ENCODE measurements at regions not wholly inside any gene's neighbourhood (a gene's known extent, or its start where the extent isn't known, plus 50 kb on each side); places are given as distances from the start of the nearest gene placed in this dataset.

GRCh38 chr3:105197863-105198262, 168.8 kb upstream of the ALCAM start:
- DNase-seq = no peak

- no peak for DNase-seq
These were observed 167.5 kb upstream of the ALCAM start for GRCh38 chr3:105199217-105199616.

- no peak for DNase-seq
These were observed 156.6 kb upstream of the ALCAM start for GRCh38 chr3:105210141-105210540.

- no peak for DNase-seq
These were observed 152.1 kb upstream of the ALCAM start for GRCh38 chr3:105214590-105214989.

- no peak for DNase-seq
These were observed 144.1 kb upstream of the ALCAM start for GRCh38 chr3:105222568-105223093.

GRCh38 chr3:105223815-105224214, 142.9 kb upstream of the ALCAM start:
- DNase-seq = no peak

GRCh38 chr3:105228696-105229095, 138.0 kb upstream of the ALCAM start:
- DNase-seq = no peak

GRCh38 chr3:105232553-105232952, 134.2 kb upstream of the ALCAM start:
- no peak for DNase-seq

DNA sequence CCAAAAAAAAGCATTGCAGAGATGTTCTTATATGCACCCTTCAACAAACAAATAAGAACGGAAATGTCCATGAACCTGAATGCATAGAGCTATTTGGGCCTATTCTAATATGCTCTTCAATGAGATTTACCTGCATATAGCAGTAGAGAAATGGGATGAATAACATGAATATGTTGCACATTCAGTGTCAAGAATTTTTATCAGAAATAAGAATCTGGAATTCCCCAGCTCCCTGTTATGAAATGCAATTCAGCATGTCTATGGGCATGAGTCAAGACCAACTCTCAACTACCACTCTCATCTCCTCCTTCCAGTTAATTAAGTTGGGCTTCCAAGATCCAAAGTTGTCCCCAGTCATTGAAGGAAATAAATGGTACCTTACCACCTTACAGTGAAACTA, 133.7 kb upstream of the ALCAM start:
- no peak for DNase-seq

DNA sequence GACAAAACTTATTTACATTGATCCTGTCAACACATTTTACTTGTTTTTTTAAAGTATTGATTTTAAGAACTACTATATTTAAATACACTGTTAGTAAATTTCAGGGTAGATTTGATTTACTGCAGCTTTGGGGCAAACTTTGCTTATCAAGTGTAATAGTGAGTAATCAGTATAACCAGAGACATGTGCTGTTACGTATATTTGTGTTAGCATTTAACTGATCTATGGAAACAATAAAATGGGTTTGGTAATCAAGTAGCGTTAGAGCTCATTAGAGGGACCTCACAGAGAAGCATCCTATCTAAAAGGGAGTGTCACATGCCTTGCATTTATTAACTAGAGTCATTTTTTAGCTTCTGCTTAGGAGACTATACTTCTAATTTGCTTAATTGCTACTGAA, 131.5 kb upstream of the ALCAM start:
- no peak for DNase-seq

DNA sequence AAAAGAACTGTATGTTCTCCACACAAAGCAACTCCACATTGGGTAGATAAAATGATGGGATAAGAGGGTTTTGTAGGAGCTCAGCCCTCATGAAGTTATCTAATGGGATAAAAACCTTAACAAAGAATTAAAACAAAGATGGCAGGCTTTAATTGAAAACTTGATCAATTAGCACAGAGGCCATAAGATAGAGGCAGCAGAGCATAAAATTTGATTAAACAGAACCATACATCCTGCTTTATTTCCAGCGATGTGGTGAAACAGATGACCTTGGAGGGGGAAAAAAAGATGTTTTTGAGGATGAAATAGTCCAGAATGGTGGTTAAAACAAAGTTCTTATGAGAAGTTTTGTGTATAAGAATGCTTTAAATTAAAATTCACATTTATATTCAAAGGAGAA, 130.9 kb upstream of the ALCAM start:
- DNase-seq = no peak

DNA sequence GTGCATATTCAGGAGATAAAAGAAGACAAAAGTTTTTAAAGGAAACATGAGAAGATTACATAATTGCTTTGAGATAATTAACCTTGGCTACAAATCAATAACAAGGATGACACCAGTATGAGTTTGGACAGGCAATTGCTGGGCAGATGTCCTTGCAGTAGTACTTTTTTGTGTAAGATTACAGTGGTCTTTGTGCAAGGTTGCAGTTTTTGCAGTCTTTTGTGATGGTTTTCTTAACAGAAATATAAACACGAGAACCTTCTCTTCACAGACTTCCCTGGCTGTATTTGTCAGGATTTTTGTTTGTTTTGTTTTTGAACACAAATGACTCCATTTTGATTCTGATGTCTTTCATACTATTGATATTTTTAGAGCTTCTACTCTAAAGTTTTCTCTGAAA, 128.3 kb upstream of the ALCAM start:
- no peak for DNase-seq

DNA sequence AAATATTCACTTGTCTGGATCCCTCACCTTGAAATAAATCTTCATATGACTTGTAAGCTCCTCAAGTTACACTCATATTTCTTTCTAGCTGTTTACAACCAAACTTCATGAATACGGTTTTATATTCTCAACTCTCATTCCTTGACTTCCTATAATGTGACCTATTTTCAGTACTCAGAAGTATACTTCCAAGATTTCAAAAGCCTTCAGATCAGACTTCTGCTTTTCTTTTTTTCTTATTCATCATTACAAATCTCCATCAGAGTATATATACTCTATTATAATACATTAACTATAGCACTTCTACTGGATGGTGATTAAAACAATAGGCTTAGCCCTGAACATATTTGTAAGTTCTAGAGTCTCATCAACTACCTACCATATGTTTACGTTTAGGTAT, 123.6 kb upstream of the ALCAM start:
- no peak for DNase-seq

DNA sequence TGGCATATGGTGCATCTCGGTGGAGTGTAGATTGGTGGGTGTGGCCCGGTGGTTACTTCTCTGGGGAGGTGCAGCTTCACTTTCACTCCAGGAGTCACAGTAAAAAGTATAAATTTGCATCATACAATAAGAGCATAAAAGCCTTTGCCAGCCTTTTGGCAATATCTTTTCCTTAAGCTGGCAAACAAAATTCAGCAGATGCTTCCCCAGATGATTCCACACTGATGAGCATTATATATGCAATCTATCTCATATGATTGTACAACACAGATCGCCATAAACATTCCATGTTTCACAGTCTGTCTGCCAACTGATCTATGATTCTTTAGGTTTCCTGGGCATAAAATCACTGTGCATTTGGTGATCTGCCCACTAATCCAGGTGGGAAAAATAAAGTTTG, 120.2 kb upstream of the ALCAM start:
- DNase-seq = no peak

DNA sequence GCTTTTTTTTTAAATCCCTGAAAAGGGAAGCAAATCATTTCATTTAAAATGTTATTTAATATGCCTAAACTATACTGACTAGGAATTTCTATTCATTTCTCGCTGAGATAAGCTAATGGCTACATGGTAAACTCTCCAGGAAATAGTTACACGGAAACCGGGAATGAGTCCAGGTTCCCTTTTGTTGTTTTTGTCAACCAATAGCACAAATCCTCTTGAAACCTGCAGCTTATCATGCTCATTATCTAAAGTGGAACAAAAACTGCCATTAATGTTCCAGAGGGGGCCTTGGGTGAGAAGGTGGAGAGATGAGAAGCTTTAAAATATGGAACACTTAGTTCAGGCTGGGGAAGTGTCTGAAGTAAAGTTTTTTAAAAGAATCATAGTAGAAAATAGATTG, 113.5 kb upstream of the ALCAM start:
- no peak for DNase-seq

GRCh38 chr3:105254154-105254553, 112.6 kb upstream of the ALCAM start:
- DNase-seq = no peak

DNA sequence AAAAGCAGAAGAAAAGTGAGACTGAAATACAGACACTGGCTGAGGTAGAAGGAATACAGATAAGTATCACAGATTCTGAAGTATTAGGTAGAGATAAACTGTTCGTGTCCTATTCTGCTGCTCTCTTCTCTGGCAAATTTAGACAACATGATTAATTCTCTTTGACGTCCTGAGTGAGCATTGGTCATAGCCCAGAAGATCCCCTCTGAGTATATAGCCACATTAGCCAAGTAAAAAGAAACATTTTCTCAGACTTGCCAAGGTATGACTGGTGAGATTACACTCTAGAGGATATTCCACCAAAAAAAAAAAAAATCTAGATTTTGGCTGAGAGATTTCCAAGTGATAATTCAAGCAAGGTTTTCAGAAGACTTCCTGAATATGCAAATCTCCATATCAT, 111.4 kb upstream of the ALCAM start:
- no peak for DNase-seq

DNA sequence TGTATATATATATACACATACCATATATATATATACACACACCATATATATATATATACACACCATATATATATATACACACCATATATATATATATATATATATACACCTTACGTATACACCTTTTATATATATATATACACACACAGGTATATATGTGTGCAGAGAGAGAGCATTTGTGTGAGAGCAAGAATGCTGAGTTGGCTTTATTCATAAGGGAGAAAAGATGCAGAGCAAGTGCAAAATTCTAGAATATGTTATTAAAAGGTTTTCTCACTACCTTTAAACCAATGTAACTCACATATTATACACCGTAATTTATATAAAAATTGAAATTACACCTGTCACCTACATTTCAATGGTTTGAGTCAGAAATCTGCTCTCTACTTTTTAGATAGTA, 107.2 kb upstream of the ALCAM start:
- no peak for DNase-seq

DNA sequence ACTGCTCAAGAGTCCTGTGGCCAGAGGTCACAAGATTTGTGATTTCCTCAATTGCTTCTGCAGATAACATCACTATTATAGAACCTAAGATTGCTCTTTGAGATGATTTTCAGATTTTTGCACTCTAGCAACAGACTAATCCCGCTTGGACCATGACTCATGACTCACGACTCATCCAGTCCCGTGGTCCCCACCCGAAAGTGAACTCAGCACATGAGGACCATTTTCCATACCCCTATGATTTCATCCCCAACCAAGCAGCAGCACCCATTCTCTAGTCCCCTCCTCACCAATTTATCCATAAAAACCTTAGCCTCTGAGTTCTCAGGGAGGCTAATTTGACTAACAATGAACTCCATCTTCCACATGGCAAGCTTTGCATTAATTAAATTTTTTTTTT, 106.3 kb upstream of the ALCAM start:
- DNase-seq = no peak

- no peak for DNase-seq
These were observed 92.2 kb upstream of the ALCAM start for GRCh38 chr3:105274536-105274935.

GRCh38 chr3:105274958-105275357, 91.8 kb upstream of the ALCAM start:
- DNase-seq = no peak

DNA sequence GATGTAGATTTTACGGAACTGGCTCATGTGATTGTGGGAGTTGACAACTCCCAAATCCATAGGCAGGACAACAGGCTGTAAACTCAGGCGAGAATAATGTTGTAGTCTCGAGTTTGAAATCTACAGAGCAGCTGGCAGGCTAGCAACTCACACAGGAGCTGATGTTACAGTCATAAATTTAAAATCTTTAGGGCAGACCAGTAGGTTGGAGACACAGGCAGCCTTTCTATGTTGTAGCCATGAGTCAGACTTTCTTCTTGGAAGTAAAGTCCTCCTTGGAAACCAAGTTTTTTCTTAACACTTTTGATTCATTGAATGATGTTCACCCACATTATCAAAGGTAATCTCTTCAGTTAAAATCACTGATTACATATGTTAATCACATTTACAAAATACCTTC, 89.1 kb upstream of the ALCAM start:
- DNase-seq = no peak

GRCh38 chr3:105278688-105279087, 88.0 kb upstream of the ALCAM start:
- no peak for DNase-seq

DNA sequence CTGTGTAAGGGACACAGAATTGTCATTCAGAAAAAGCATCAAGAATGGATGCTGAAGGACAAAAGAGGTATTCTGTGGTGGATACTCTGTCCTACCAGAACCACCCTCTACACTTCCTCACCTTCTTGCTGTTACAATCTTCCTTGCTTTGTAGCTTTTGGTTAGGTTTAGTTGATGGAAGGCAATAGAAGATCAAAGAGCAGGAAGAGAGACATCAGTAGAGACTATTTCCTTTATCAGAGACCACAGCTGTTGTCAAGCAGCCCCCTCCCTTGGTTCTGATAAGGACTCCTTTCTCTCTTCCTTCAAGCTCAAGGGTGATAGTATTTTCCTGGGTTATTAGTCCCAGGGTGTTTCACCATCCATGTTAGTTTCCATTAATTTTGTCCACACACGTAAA, 84.7 kb upstream of the ALCAM start:
- DNase-seq = no peak

DNA sequence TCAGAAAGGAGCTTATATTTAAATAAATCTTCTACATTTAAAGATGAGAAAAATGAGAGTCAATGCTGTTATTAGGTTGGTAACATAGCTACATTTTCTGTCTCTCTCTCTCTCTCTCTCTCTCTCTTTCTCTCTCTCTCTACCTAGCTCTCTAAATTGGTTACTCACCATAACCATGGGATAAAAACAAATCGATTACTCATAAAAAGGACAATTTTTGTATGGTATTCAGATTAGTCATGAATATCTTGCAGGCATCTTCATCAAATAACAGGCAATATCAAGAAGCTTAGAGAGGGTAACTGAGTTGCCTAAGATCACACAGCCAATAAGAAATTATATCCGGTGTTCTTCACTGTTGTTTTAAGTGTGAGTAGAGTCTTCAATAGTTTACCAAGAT, 81.8 kb upstream of the ALCAM start:
- DNase-seq = no peak

DNA sequence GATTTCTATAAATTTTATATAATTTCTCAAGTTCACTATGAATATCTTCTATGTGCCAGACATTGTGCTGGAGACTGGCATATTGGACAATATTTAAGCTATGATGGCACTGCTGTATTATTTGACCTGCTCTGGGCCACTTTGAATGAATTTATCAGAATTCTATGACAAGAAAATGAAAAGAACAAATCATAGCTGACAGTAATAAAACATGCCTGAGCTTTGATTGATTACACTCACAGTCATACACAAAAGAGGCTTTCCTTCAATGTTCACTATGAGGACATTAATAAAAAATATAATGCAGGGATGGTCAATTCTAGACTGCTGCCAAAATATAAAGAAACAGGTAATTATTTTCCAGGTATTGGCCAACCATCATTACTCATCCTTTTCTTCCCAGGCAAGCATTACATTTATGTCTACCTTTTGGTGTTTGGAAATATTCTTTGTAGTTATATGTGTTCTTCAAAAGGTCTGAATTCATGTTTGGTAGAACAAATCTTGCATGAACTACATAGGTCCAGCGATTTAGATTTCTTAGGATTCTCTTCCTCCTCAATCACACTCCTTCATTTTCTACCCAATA, 81.0 kb upstream of the ALCAM start:
- DNase-seq = no peak

Data from activated effector memory CD4-positive, alpha-beta T cell treated with Interleukin-2 at 50 U/mL for 16 hours (primary cell).